ENCODE measurements at regions not wholly inside any gene's neighbourhood (a gene's known extent, or its start where the extent isn't known, plus 50 kb on each side); places are given as distances from the start of the nearest gene placed in this dataset.

DNA sequence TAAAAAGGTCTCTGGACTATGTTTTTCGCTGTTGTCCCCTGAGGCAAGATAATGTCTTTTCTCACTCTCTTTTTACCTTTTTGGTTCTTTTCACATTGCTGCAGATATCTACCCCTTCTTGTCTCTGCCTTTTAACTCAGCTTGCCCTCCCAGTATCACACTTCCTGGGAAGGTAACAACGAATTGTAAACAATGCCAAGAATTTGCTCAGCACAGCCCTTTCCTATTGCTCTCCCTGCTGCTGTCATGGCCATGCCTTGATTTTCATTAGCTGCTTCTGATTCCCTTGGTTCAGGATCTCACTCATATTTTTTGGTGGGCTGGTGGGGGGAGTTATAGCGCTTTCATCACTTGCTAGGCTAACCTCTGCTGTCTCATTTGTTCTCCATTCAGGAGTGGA lies 123.1 kb upstream of the DPH6 start:
- Histone ChIP-seq H3K79me1 (ENCODE audit: insufficient read depth, low read depth, low read length, poor library complexity, severe bottlenecking) (no peaks in the 10 kb centered on the region), H3T11ph (ENCODE audit: low read length) (no peak overlapping the region), H2AK5ac (ENCODE audit: insufficient read length, low read length) (no peak overlapping the region), H3K9me3 (ENCODE audit: control insufficient read depth, low read depth, low read length) (no peaks in the 10 kb centered on the region), H3K18ac (ENCODE audit: insufficient read length, low read depth, low read length) (no peak overlapping the region), H3K27ac (ENCODE audit: insufficient read length, low read depth, low read length) (peak overlapping the region; percentile 42), H2BK120ac (ENCODE audit: low read depth, low read length, poor library complexity, severe bottlenecking) (no peak overlapping the region), H4K8ac (replicated peaks; ENCODE audit: insufficient read length, low read depth, low read length) (no peak overlapping the region), H3K14ac (ENCODE audit: insufficient read depth, low read length) (no peak overlapping the region), H3K56ac (ENCODE audit: insufficient read length, low read depth, low read length) (no peak overlapping the region), H3K23ac (ENCODE audit: insufficient read length, low read depth, low read length) (no peak overlapping the region), H3K4ac (ENCODE audit: low read depth, low read length) (no peak overlapping the region), H4K5ac (ENCODE audit: insufficient read length, low read depth, low read length) (no peak overlapping the region), H3K9ac (ENCODE audit: extremely low read depth, insufficient read length, low read length) (no peak overlapping the region), H2BK5ac (ENCODE audit: insufficient read length, low read length) (no peak overlapping the region), H3K4me2 (ENCODE audit: insufficient read depth, insufficient read length, low read length) (no peak overlapping the region), H4K20me1 (ENCODE audit: control insufficient read depth, insufficient read depth, insufficient read length) (no peaks in the 10 kb centered on the region), H2BK15ac (ENCODE audit: low read depth, low read length) (no peak overlapping the region), H3K79me2 (ENCODE audit: insufficient read depth, low read length) (no peaks in the 10 kb centered on the region), H3K4me1 (ENCODE audit: insufficient read depth, low read length) (peaks cover 3% of the 10 kb centered on the region; the same call in 1 of the 2 replicates), H2AFZ (ENCODE audit: low read length) (peak overlapping the region; percentile 67), H4K91ac (ENCODE audit: insufficient read length, low read depth, low read length) (no peak overlapping the region), H2BK12ac (ENCODE audit: insufficient read length, low read depth, low read length) (no peak overlapping the region), H3K27me3 (ENCODE audit: insufficient read depth, low read length) (no peaks in the 10 kb centered on the region), H3K23me2 (ENCODE audit: insufficient read length, low read depth, low read length, poor library complexity, severe bottlenecking) (no peaks in the 10 kb centered on the region), H2BK20ac (ENCODE audit: low read depth, low read length, poor library complexity, severe bottlenecking) (no peak overlapping the region)
- WGBS (ENCODE audit: extremely low coverage, insufficient read length, low lambda C conversion rate): no CpG with 5 or more reads among the region's 3 CpGs
- no peaks in the 10 kb centered on the region for H3K9me3 Mint-ChIP-seq
- H3K4me3 Mint-ChIP-seq: no peak overlapping the region
- no peaks in the 10 kb centered on the region for H3K27me3 Mint-ChIP-seq (ENCODE audit: low read depth)
- peaks cover 16 to 21% of the 10 kb centered on the region in 2 experiments for H3K4me1 Mint-ChIP-seq
- H3K36me3 Mint-ChIP-seq (ENCODE audit: insufficient read depth in 1 of 3, low read depth in 3 of 3): no peaks in the 10 kb centered on the region
- H3K27ac Mint-ChIP-seq: peak overlapping the region in 2 of 3 experiments; percentile 82 to 89
- TF ChIP-seq, protein P1, sequence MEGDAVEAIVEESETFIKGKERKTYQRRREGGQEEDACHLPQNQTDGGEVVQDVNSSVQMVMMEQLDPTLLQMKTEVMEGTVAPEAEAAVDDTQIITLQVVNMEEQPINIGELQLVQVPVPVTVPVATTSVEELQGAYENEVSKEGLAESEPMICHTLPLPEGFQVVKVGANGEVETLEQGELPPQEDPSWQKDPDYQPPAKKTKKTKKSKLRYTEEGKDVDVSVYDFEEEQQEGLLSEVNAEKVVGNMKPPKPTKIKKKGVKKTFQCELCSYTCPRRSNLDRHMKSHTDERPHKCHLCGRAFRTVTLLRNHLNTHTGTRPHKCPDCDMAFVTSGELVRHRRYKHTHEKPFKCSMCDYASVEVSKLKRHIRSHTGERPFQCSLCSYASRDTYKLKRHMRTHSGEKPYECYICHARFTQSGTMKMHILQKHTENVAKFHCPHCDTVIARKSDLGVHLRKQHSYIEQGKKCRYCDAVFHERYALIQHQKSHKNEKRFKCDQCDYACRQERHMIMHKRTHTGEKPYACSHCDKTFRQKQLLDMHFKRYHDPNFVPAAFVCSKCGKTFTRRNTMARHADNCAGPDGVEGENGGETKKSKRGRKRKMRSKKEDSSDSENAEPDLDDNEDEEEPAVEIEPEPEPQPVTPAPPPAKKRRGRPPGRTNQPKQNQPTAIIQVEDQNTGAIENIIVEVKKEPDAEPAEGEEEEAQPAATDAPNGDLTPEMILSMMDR (conservative IDR thresholded peaks at IDR 0.05): no peak
- DNase-seq: peak; percentile 39

Data from H9 (cell line).